HCT116 (cell line): ENCODE measurements at regions not wholly inside any gene's neighbourhood (a gene's known extent, or its start where the extent isn't known, plus 50 kb on each side); places are given as distances from the start of the nearest gene placed in this dataset.

ENCODE experiments used
- ATAC-seq: fragments of 200-7000 bp; cut with Tn5 transposase; 2 replicates; pipeline ENCODE4 v1.9.1; 2020; ENCODE audit warnings: mild to moderate bottlenecking, moderate library complexity
- BruUV-seq: library from RNA; stranded (reverse); fragments of 400-500 nt; replicated peaks from 2 replicates; lab custom pipeline; 2021; lab: Mats Ljungman, UMichigan
- CTCF ChIA-PET: fragments of 300-600 bp; sonication (Branson Sonifier 250); formaldehyde crosslinking; loops from one replicate; lab custom pipeline; 2021; ENCODE audit warnings: antibody characterized with exemption; lab: Charles Lee
- POLR2A ChIA-PET: fragments of 300-600, 350-600 bp; sonication (Branson Sonifier 250); formaldehyde crosslinking; loops from one replicate; lab custom pipeline; 2021; ENCODE audit warnings: antibody characterized with exemption; lab: Charles Lee
- RAD21 ChIA-PET, 2 experiments: fragments of 300-600 bp; sonication (Branson Sonifier 250); formaldehyde crosslinking; loops; one replicate each; lab custom pipeline; 2023; ENCODE audit warnings: low total read pairs in 2 of 2; ENCODE audit not compliant: uncharacterized antibody in 2 of 2, unreplicated experiment in 2 of 2, low non-redundant PET in 1 of 2; lab: Charles Lee
- DNase-seq: peaks from one replicate; pipeline ENCODE4 v3.0.0-alpha.2; 2010; ENCODE audit warnings: low read depth, low spot score
- H2AFZ ChIP-seq: fragments of 200-600 bp; shearing (Covaris generic), sonication (generic); 2 replicates; pipeline ENCODE4 v1.6.1; 2017; ENCODE audit warnings: low read depth, mixed run types, mixed read lengths, antibody characterized with exemption, low read length; ENCODE audit not compliant: poor library complexity, severe bottlenecking
- H3K27ac ChIP-seq: 2 replicates; pipeline ENCODE4 v1.5.1; 2012; ENCODE audit warnings: low read depth, low read length
- H3K27me3 ChIP-seq: fragments of 200-600 bp; sonication (generic); 2 replicates; pipeline ENCODE4 v1.6.1; 2016; ENCODE audit warnings: mixed run types, low read length, mixed read lengths; ENCODE audit not compliant: insufficient read depth
- H3K36me3 ChIP-seq, 2 experiments: fragments of 200-500 bp in 1 of 2; fragments of 200-600 bp in 1 of 2; sonication (Bioruptor generic) in 1 of 2; sonication (generic) in 1 of 2; 2 replicates each; pipeline versions ENCODE4 v1.5.1 to v1.6.1; 2014 to 2016; ENCODE audit warnings: low read length in 2 of 2, inconsistent platforms in 1 of 2, mixed read lengths in 1 of 2, mixed run types in 1 of 2; ENCODE audit not compliant: insufficient read depth in 2 of 2, control insufficient read depth in 1 of 2
- H3K4me1 ChIP-seq, 2 experiments: fragments of 200-600 bp in 1 of 2; sonication (generic) in 1 of 2; 2 replicates each; pipeline versions ENCODE4 v1.5.1 to v1.6.1; 2012 to 2017; ENCODE audit warnings: low read length in 2 of 2, inconsistent platforms in 1 of 2, mild to moderate bottlenecking in 1 of 2, mixed read lengths in 1 of 2, mixed run types in 1 of 2, moderate library complexity in 1 of 2; ENCODE audit not compliant: insufficient read depth in 2 of 2, control insufficient read depth in 1 of 2
- H3K4me2 ChIP-seq: fragments of 200-600 bp; sonication (generic); 2 replicates; pipeline ENCODE4 v1.6.1; 2017; ENCODE audit warnings: mixed run types, low read length, mixed read lengths
- H3K4me3 ChIP-seq, 2 experiments: fragments of 200-600 bp in 1 of 2; sonication (generic) in 1 of 2; replicated peaks in 1 of 2; 2 replicates each; pipeline ENCODE4 v1.5.1; 2011 to 2016; ENCODE audit warnings: low read length in 2 of 2, control low read depth in 1 of 2, low read depth in 1 of 2, mild to moderate bottlenecking in 1 of 2, mixed read lengths in 1 of 2, mixed run types in 1 of 2
- H3K79me2 ChIP-seq: fragments of 200-600 bp; sonication (generic); 2 replicates; pipeline ENCODE4 v1.6.1; 2017; ENCODE audit warnings: mild to moderate bottlenecking, mixed run types, low read length, moderate library complexity, mixed read lengths; ENCODE audit not compliant: insufficient read depth
- H3K9ac ChIP-seq: fragments of 200-600 bp; sonication (generic); 2 replicates; pipeline ENCODE4 v1.6.1; 2016; ENCODE audit warnings: low read length, mixed read lengths
- H3K9me2 ChIP-seq: fragments of 200-600 bp; sonication (generic), shearing (Covaris generic); 2 replicates; pipeline ENCODE4 v1.6.1; 2017; ENCODE audit warnings: mixed run types, mild to moderate bottlenecking, moderate library complexity; ENCODE audit not compliant: insufficient read depth
- H3K9me3 ChIP-seq, 2 experiments: fragments of 200-500 bp in 1 of 2; fragments of 200-600 bp in 1 of 2; sonication (Bioruptor generic) in 1 of 2; sonication (generic) in 1 of 2; 2 replicates each; pipeline ENCODE4 v1.6.1; 2014 to 2017; ENCODE audit warnings: low read length in 2 of 2, mixed read lengths in 2 of 2, inconsistent platforms in 1 of 2, low read depth in 1 of 2, mild to moderate bottlenecking in 1 of 2, mixed run types in 1 of 2, moderate library complexity in 1 of 2; ENCODE audit not compliant: control insufficient read depth in 1 of 2, insufficient read depth in 1 of 2
- H4K20me1 ChIP-seq: fragments of 200-600 bp; sonication (generic), shearing (Covaris generic); 2 replicates; pipeline ENCODE4 v1.6.1; 2017; ENCODE audit warnings: mixed run types, mild to moderate bottlenecking, moderate library complexity; ENCODE audit not compliant: insufficient read depth
- CBX3 ChIP-seq: IDR thresholded peaks from 2 replicates; pipeline ENCODE4 v1.6.1; 2012; ENCODE audit warnings: low read depth
- CEBPB ChIP-seq: IDR thresholded peaks from 2 replicates; pipeline ENCODE4 v1.6.1; 2012; ENCODE audit warnings: low read depth
- EGR1 ChIP-seq: IDR thresholded peaks from 2 replicates; pipeline ENCODE4 v1.6.1; 2012; ENCODE audit warnings: low read depth
- ELF1 ChIP-seq: IDR thresholded peaks from 2 replicates; pipeline ENCODE4 v1.6.1; 2012; ENCODE audit warnings: low read depth, borderline replicate concordance
- POLR2AphosphoS5 ChIP-seq: IDR thresholded peaks from 2 replicates; pipeline ENCODE4 v1.6.1; 2011; ENCODE audit warnings: mild to moderate bottlenecking, low read depth, low read length, moderate library complexity
- SIN3A ChIP-seq: IDR thresholded peaks from 2 replicates; pipeline ENCODE4 v1.6.1; 2012; ENCODE audit warnings: low read depth
- SP1 ChIP-seq: IDR thresholded peaks from 2 replicates; pipeline ENCODE4 v1.6.1; 2012; ENCODE audit warnings: low read depth
- TCF7L2 ChIP-seq: IDR thresholded peaks from 2 replicates; pipeline ENCODE4 v1.7.0; 2011; ENCODE audit warnings: borderline replicate concordance, inconsistent platforms; ENCODE audit not compliant: insufficient read depth, insufficient read length; ENCODE audit errors: extremely low read depth
- YY1 ChIP-seq: IDR thresholded peaks from 2 replicates; pipeline ENCODE4 v1.6.1; 2011; ENCODE audit warnings: low read length, low read depth, moderate library complexity, mild to moderate bottlenecking; ENCODE audit not compliant: insufficient replicate concordance; ENCODE audit errors: extremely low read depth
- ZNF274 ChIP-seq: fragments of 200-500 bp; sonication (Bioruptor generic); IDR thresholded peaks from 2 replicates; pipeline ENCODE4 v1.6.1; 2014; ENCODE audit warnings: mild to moderate bottlenecking, low read depth, low read length, inconsistent platforms
- intact Hi-C: fragments of 100-400 bp; cut with micrococcal nuclease; formaldehyde crosslinking; loops from 2 replicates; pipeline ENCODE4 v1.10.0; 2022
- TF ChIP-seq, protein P1 (sequence below): IDR thresholded peaks from 2 replicates; pipeline ENCODE4 v1.6.1; 2012
- TF ChIP-seq, protein P2 (sequence below): IDR thresholded peaks from 2 replicates; pipeline ENCODE4 v1.6.1; 2012
- TF ChIP-seq, protein P3 (sequence below), 3 experiments: fragments of 200-600 bp in 1 of 3; sonication (generic) in 1 of 3; IDR thresholded peaks in 2 of 3; conservative IDR thresholded peaks in 1 of 3; 2 replicates each; pipeline ENCODE4 v1.5.1; 2012 to 2017; ENCODE audit warnings: low read depth in 2 of 3, low read length in 2 of 3, antibody characterized with exemption in 1 of 3, borderline replicate concordance in 1 of 3, control low read depth in 1 of 3, mild to moderate bottlenecking in 1 of 3, mixed read lengths in 1 of 3, mixed run types in 1 of 3, moderate library complexity in 1 of 3; ENCODE audit not compliant: insufficient read depth in 1 of 3

DNA sequence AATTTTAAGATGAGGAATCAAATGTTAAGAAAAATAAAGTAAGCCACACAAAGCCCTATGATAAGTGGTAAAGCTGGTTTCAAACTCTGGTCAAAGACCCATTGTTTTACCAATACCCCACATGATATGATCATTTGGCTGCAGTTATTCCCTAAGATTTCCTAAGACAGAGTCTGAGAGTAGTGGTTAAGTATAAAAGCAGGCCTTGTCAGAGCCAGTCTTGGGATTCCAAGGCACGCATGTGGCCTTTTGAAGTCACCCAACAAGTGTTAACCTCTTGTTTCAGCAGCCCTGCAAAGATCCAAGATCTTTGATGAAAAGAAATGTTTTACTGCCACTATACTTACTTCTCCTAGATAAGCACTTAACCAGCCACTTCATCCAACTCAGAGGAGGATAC is 159.2 kb downstream of the SIPA1L2 start:
- no peak overlapping the region for H2AFZ ChIP-seq
- H3K27ac ChIP-seq: no peak overlapping the region
- no peak for ATAC-seq
- H3K4me3 ChIP-seq: no peak overlapping the region
- intact Hi-C loops: no loop called here
- H3K4me1 ChIP-seq: peaks cover 0 to 6% of the 10 kb centered on the region in 2 experiments; a peak in 2 of 4 replicates
- no peaks in the 10 kb centered on the region for H3K79me2 ChIP-seq
- H3K4me2 ChIP-seq: no peak overlapping the region
- H3K27me3 ChIP-seq: no peaks in the 10 kb centered on the region
- no peak for TF ChIP-seq YY1
- TF ChIP-seq POLR2AphosphoS5: no peak
- TF ChIP-seq SP1: no peak
- no peak for TF ChIP-seq ELF1
- TF ChIP-seq EGR1: no peak
- no peaks in the 10 kb centered on the region for H4K20me1 ChIP-seq
- H3K9me2 ChIP-seq: no peaks in the 10 kb centered on the region
- ChIA-PET POLR2A (no interaction called here), CTCF (no interaction called here), RAD21 (no interaction called here)
- no TSS peak for BruUV-seq
- H3K36me3 ChIP-seq: no peaks in the 10 kb centered on the region
- H3K9ac ChIP-seq: no peak overlapping the region
- no peak for DNase-seq
- H3K9me3 ChIP-seq: no peaks in the 10 kb centered on the region

DNA sequence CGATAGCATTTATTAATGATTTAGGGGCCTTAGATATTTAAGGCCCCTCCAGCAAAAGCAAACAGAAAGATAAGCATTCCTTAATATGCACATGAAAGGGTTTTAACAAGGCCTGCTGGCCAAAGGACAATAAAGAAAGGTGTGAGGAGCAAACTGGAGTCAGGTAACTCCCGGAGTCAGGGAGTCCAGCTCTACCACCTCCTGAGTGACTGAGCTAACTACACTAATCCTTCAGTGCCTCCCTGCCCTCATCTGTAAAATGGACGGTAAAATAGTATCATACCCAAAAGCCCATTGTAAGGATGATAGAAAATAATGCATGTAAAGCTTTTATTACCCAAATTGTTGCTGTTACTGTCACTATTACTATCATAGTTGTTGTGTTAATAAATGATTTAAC is 161.7 kb downstream of the SIPA1L2 start:
- ATAC-seq: no peak
- H3K79me2 ChIP-seq: no peaks in the 10 kb centered on the region
- BruUV-seq: no TSS peak

More for the DNA sequence above, 161.7 kb downstream of the SIPA1L2 start:
- DNase-seq: no peak
- Histone ChIP-seq H3K27me3 (no peaks in the 10 kb centered on the region), H3K9me2 (no peaks in the 10 kb centered on the region), H3K4me2 (no peak overlapping the region), H2AFZ (no peak overlapping the region), H3K9me3 (no peaks in the 10 kb centered on the region), H3K27ac (no peak overlapping the region), H3K4me3 (no peak overlapping the region), H3K4me1 (no peaks in the 10 kb centered on the region), H3K9ac (no peak overlapping the region), H4K20me1 (no peaks in the 10 kb centered on the region), H3K36me3 (no peaks in the 10 kb centered on the region)
- CTCF ChIA-PET: no interaction called here
- POLR2A ChIA-PET: no interaction called here
- RAD21 ChIA-PET: no interaction called here
- intact Hi-C loops: no loop called here
- TF ChIP-seq, protein P1, sequence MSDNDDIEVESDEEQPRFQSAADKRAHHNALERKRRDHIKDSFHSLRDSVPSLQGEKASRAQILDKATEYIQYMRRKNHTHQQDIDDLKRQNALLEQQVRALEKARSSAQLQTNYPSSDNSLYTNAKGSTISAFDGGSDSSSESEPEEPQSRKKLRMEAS: no peak
- TF ChIP-seq ELF1 (no peak), ZNF274 (no peak), TCF7L2 (no peak), CBX3 (no peak), SIN3A (no peak), YY1 (no peak), CEBPB (no peak), POLR2AphosphoS5 (no peak)
- TF ChIP-seq, protein P2, sequence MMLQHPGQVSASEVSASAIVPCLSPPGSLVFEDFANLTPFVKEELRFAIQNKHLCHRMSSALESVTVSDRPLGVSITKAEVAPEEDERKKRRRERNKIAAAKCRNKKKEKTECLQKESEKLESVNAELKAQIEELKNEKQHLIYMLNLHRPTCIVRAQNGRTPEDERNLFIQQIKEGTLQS: no peak
- TF ChIP-seq, protein P3, sequence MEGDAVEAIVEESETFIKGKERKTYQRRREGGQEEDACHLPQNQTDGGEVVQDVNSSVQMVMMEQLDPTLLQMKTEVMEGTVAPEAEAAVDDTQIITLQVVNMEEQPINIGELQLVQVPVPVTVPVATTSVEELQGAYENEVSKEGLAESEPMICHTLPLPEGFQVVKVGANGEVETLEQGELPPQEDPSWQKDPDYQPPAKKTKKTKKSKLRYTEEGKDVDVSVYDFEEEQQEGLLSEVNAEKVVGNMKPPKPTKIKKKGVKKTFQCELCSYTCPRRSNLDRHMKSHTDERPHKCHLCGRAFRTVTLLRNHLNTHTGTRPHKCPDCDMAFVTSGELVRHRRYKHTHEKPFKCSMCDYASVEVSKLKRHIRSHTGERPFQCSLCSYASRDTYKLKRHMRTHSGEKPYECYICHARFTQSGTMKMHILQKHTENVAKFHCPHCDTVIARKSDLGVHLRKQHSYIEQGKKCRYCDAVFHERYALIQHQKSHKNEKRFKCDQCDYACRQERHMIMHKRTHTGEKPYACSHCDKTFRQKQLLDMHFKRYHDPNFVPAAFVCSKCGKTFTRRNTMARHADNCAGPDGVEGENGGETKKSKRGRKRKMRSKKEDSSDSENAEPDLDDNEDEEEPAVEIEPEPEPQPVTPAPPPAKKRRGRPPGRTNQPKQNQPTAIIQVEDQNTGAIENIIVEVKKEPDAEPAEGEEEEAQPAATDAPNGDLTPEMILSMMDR (IDR thresholded peaks at IDR 0.05 in 2 of 3, conservative IDR thresholded peaks at IDR 0.05 in 1 of 3; ENCODE audit: borderline replicate concordance in 1 of 3, insufficient read depth in 1 of 3, low read depth in 2 of 3, low read length in 2 of 3): no peak
